Kidney (tissue), 13 donors: ENCODE measurements at regions not wholly inside any gene's neighbourhood (a gene's known extent, or its start where the extent isn't known, plus 50 kb on each side); places are given as distances from the start of the nearest gene placed in this dataset.
"Not testable (repeated sequence)": the region's sequence is repeated elsewhere in the genome, so short reads cannot be mapped to it uniquely, and the experiment has no call there.

Experiments used
- DNase-seq, 5 donors: peaks; one replicate each; pipeline ENCODE4 v3.0.0-alpha.2; 2013 to 2020
- FAIRE-seq: peaks from 2 replicates; lab custom pipeline; 2012; peaks lifted over from hg19 to GRCh38; lab: Jason Lieb, UNC
- H3K27ac ChIP-seq, 2 donors: one replicate each; pipeline ENCODE4 v1.7.0; 2013; ENCODE audit warnings: low read depth in 2 of 2, low read length in 2 of 2, inconsistent platforms in 1 of 2
- H3K27me3 ChIP-seq: one replicate; pipeline ENCODE4 v1.7.1; 2013; ENCODE audit warnings: low read length, inconsistent platforms; ENCODE audit not compliant: control insufficient read depth, insufficient read depth
- H3K36me3 ChIP-seq, 3 donors: one replicate each; pipeline versions ENCODE4 v1.7.0 to v1.7.1; 2013; ENCODE audit warnings: low read length in 3 of 3, control low read depth in 1 of 3, inconsistent platforms in 1 of 3; ENCODE audit not compliant: insufficient read depth in 3 of 3, control insufficient read depth in 2 of 3
- H3K4me1 ChIP-seq, 3 donors: one replicate each; pipeline versions ENCODE4 v1.7.0 to v1.7.1; 2013; ENCODE audit warnings: low read length in 3 of 3, inconsistent platforms in 1 of 3, low read depth in 1 of 3; ENCODE audit not compliant: control insufficient read depth in 2 of 3, insufficient read depth in 2 of 3
- H3K4me3 ChIP-seq, 3 donors: one replicate each; pipeline versions ENCODE4 v1.7.0 to v1.8.1; 2013; ENCODE audit warnings: low read length in 3 of 3, control low read depth in 1 of 3, inconsistent platforms in 1 of 3
- H3K9ac ChIP-seq, 3 donors: one replicate each; pipeline versions ENCODE4 v1.7.0 to v1.7.1; 2013; ENCODE audit warnings: low read length in 3 of 3, control low read depth in 1 of 3, inconsistent platforms in 1 of 3
- H3K9me3 ChIP-seq, 3 donors: one replicate each; pipeline versions ENCODE4 v1.7.0 to v1.7.1; 2013; ENCODE audit warnings: low read length in 3 of 3, control low read depth in 1 of 3, inconsistent platforms in 1 of 3; ENCODE audit not compliant: control insufficient read depth in 2 of 3, insufficient read depth in 1 of 3
- CTCF ChIP-seq: IDR thresholded peaks from 3 replicates; pipeline ENCODE4 v1.5.1; 2012; ENCODE audit warnings: mild to moderate bottlenecking, moderate library complexity, borderline replicate concordance; ENCODE audit not compliant: insufficient read depth; ENCODE audit errors: extremely low read depth
- intact Hi-C: fragments of 100-400 bp; cut with DNase I; formaldehyde crosslinking; loops from one replicate; pipeline ENCODE4 v1.11.1; 2022
- donor health status: control.
- donor health status: control.
- donor health status: control.
- donor health status: control.
- donor health status: control.
- donor health status: DM: yes; HTN: yes; CAD: no.
- donor health status: Normal renal cell carcinoma (clear cell type).

GRCh38 chr15:88995449-88995848 is 82.3 kb upstream of the MFGE8 start:
- intact Hi-C loops: no loop called here
- FAIRE-seq (no peak), DNase-seq (no peak)
- no peaks in the 10 kb centered on the region for H3K4me1 ChIP-seq
- no peak overlapping the region for H3K27ac ChIP-seq
- no peak overlapping the region for H3K9ac ChIP-seq
- TF ChIP-seq CTCF: no peak
- no peaks in the 10 kb centered on the region for H3K27me3 ChIP-seq
- H3K36me3 ChIP-seq: no peaks in the 10 kb centered on the region
- H3K9me3 ChIP-seq: no peaks in the 10 kb centered on the region
- H3K4me3 ChIP-seq: no peak overlapping the region

- no peak overlapping the region for H3K9ac ChIP-seq
- no peak for TF ChIP-seq CTCF
- FAIRE-seq: no peak
- H3K4me3 ChIP-seq: no peak overlapping the region
- H3K4me1 ChIP-seq: no peaks in the 10 kb centered on the region
- intact Hi-C loops: no loop called here
- DNase-seq: no peak
- no peak overlapping the region for H3K27ac ChIP-seq
- H3K9me3 ChIP-seq: no peaks in the 10 kb centered on the region
- H3K27me3 ChIP-seq: no peaks in the 10 kb centered on the region
- H3K36me3 ChIP-seq: no peaks in the 10 kb centered on the region
Observed at GRCh38 chr15:88997531-88997930, 84.4 kb upstream of the MFGE8 start.

GRCh38 chr15:88998980-88999713 is 86.0 kb upstream of the MFGE8 start:
- intact Hi-C loops: no loop called here
- FAIRE-seq: no peak
- no peaks in the 10 kb centered on the region for H3K4me1 ChIP-seq
- H3K4me3 ChIP-seq: no peak overlapping the region
- no peaks in the 10 kb centered on the region for H3K36me3 ChIP-seq
- no peaks in the 10 kb centered on the region for H3K27me3 ChIP-seq
- no peaks in the 10 kb centered on the region for H3K9me3 ChIP-seq
- no peak for TF ChIP-seq CTCF
- no peak overlapping the region for H3K27ac ChIP-seq
- H3K9ac ChIP-seq: no peak overlapping the region
- no peak for DNase-seq

- FAIRE-seq, H3K9me3 ChIP-seq, H3K4me1 ChIP-seq, intact Hi-C loops, DNase-seq, H3K27me3 ChIP-seq, H3K9ac ChIP-seq, H3K4me3 ChIP-seq, H3K36me3 ChIP-seq, H3K27ac ChIP-seq: not testable (repeated sequence)
Observed at GRCh38 chr15:89001708-89002275, 86.5 kb upstream of the ABHD2 start.
